ENCODE measurements at regions not wholly inside any gene's neighbourhood (a gene's known extent, or its start where the extent isn't known, plus 50 kb on each side); places are given as distances from the start of the nearest gene placed in this dataset.
A peak's percentile ranks its signal among the peaks of the same experiment; 100 is the strongest.

- no peak for DNase-seq
These were observed 224.2 kb downstream of the SYK start for GRCh38 chr9:91025856-91026255.

- DNase-seq = no peak
These were observed 224.6 kb downstream of the SYK start for GRCh38 chr9:91026266-91026665.

- DNase-seq = no peak
These were observed 225.4 kb downstream of the SYK start for GRCh38 chr9:91027005-91027404.

- no peak for DNase-seq
These were observed 226.7 kb downstream of the SYK start for GRCh38 chr9:91028166-91028827.

- no peak for DNase-seq
These were observed 228.2 kb downstream of the SYK start for GRCh38 chr9:91029650-91030361.

- DNase-seq = no peak
These were observed 230.5 kb downstream of the SYK start for GRCh38 chr9:91032121-91032531.

- DNase-seq = no peak
These were observed 231.7 kb downstream of the SYK start for GRCh38 chr9:91033270-91033669.

- peak; percentile 57 to 67 for DNase-seq
These were observed 232.2 kb downstream of the SYK start for GRCh38 chr9:91033797-91034196.

GRCh38 chr9:91034521-91034920 is 232.9 kb downstream of the SYK start:
- no peak for DNase-seq

- DNase-seq = no peak
These were observed 233.6 kb downstream of the SYK start for GRCh38 chr9:91034976-91035824.

- DNase-seq = no peak
These were observed 234.2 kb downstream of the SYK start for GRCh38 chr9:91035825-91036208.

GRCh38 chr9:91036356-91036755 is 234.7 kb downstream of the SYK start:
- DNase-seq = no peak

GRCh38 chr9:91036826-91037510 is 235.3 kb downstream of the SYK start:
- DNase-seq = peak; percentile 47 to 63

- DNase-seq = no peak
These were observed 236.2 kb downstream of the SYK start for GRCh38 chr9:91037511-91038482.

GRCh38 chr9:91038483-91039124 is 237.0 kb downstream of the SYK start:
- DNase-seq = no peak

GRCh38 chr9:91039125-91039834 is 237.7 kb downstream of the SYK start:
- DNase-seq = no peak

- no peak for DNase-seq
These were observed 238.2 kb downstream of the SYK start for GRCh38 chr9:91039835-91040140.

- no peak for DNase-seq
These were observed 239.0 kb downstream of the SYK start for GRCh38 chr9:91040371-91041215.

GRCh38 chr9:91042024-91042423 is 240.4 kb downstream of the SYK start:
- no peak for DNase-seq

- no peak for DNase-seq
These were observed 240.9 kb downstream of the SYK start for GRCh38 chr9:91042541-91042940.

Data from activated CD4-positive, alpha-beta T cell treated with anti-CD3 and anti-CD28 coated beads for 4 hours (primary cell).